GM23338 (cell line): ENCODE measurements at regions not wholly inside any gene's neighbourhood (a gene's known extent, or its start where the extent isn't known, plus 50 kb on each side); places are given as distances from the start of the nearest gene placed in this dataset.

Experiments used
- ATAC-seq: fragments of 200-7000 bp; cut with Tn5 transposase; 3 replicates; pipeline ENCODE4 v1.9.1; 2020
- DNase-seq: peaks from one replicate; pipeline ENCODE4 v3.0.0-alpha.2; 2015; ENCODE audit warnings: low spot score
- H2AFZ ChIP-seq: fragments of 200-600 bp; sonication (generic); 2 replicates; pipeline ENCODE4 v1.8.0; 2016; ENCODE audit warnings: antibody characterized with exemption, mild to moderate bottlenecking, moderate library complexity
- H3F3A ChIP-seq: fragments of 200-600 bp; sonication (generic); replicated peaks from 2 replicates; pipeline ENCODE4 v1.8.0; 2017; ENCODE audit warnings: antibody characterized with exemption, mixed run types, low read depth
- H3K27ac ChIP-seq: fragments of 200-600 bp; sonication (generic); 2 replicates; pipeline ENCODE4 v1.6.1; 2016; ENCODE audit warnings: low read depth
- H3K27me3 ChIP-seq: fragments of 200-600 bp; sonication (generic); 2 replicates; pipeline ENCODE4 v1.8.0; 2016; ENCODE audit warnings: mild to moderate bottlenecking, mixed run types, moderate library complexity; ENCODE audit not compliant: insufficient read depth
- H3K36me3 ChIP-seq: fragments of 200-600 bp; sonication (generic); 2 replicates; pipeline ENCODE4 v1.8.0; 2016; ENCODE audit warnings: mild to moderate bottlenecking; ENCODE audit not compliant: insufficient read depth
- H3K4me1 ChIP-seq: fragments of 200-600 bp; sonication (generic); 2 replicates; pipeline ENCODE4 v1.8.0; 2016; ENCODE audit warnings: mild to moderate bottlenecking, moderate library complexity; ENCODE audit not compliant: insufficient read depth
- H3K4me2 ChIP-seq: fragments of 200-600 bp; sonication (generic); 2 replicates; pipeline ENCODE4 v1.7.1; 2017; ENCODE audit warnings: mixed run types
- H3K4me3 ChIP-seq: fragments of 200-600 bp; sonication (generic); 2 replicates; pipeline ENCODE4 v1.6.1; 2016; ENCODE audit warnings: mixed run types
- H3K79me2 ChIP-seq: fragments of 200-600 bp; sonication (generic); replicated peaks from 2 replicates; pipeline ENCODE4 v1.8.0; 2017; ENCODE audit warnings: mild to moderate bottlenecking; ENCODE audit not compliant: insufficient read depth
- H3K9me2 ChIP-seq: fragments of 200-600 bp; sonication (generic); 2 replicates; pipeline ENCODE4 v1.8.0; 2017; ENCODE audit not compliant: insufficient read depth
- H4K20me1 ChIP-seq: fragments of 200-600 bp; sonication (generic); replicated peaks from 2 replicates; pipeline ENCODE4 v1.8.0; 2017; ENCODE audit warnings: mild to moderate bottlenecking; ENCODE audit not compliant: insufficient read depth
- H3K27ac Mint-ChIP-seq: 2 replicates; pipeline ENCODE4 v1.8.0; 2020; ENCODE audit warnings: inconsistent platforms, mild to moderate bottlenecking, moderate library complexity, mixed read lengths
- H3K27me3 Mint-ChIP-seq: 3 replicates; pipeline ENCODE4 v1.8.0; 2022; ENCODE audit warnings: low read depth, mild to moderate bottlenecking, moderate library complexity, mixed read lengths, inconsistent platforms; ENCODE audit not compliant: insufficient read depth, poor library complexity
- H3K36me3 Mint-ChIP-seq: 3 replicates; pipeline ENCODE4 v1.8.0; 2021; ENCODE audit warnings: low read depth, mild to moderate bottlenecking, inconsistent platforms, moderate library complexity, mixed read lengths
- H3K4me1 Mint-ChIP-seq: 3 replicates; pipeline ENCODE4 v1.8.0; 2020; ENCODE audit warnings: mild to moderate bottlenecking, inconsistent platforms, mixed read lengths
- H3K4me3 Mint-ChIP-seq: 3 replicates; pipeline ENCODE4 v1.8.0; 2021; ENCODE audit warnings: moderate library complexity, mild to moderate bottlenecking, inconsistent platforms, mixed read lengths
- H3K9me3 Mint-ChIP-seq: 3 replicates; pipeline ENCODE4 v1.8.0; 2020; ENCODE audit warnings: moderate library complexity, mild to moderate bottlenecking, inconsistent platforms, mixed read lengths
- CREB1 ChIP-seq: fragments of 250-450 bp; sonication (Bioruptor Pico); IDR thresholded peaks from 2 replicates; pipeline ENCODE4 v1.5.0; 2020; ENCODE audit warnings: low read depth, mild to moderate bottlenecking, moderate library complexity
- EZH2phosphoT487 ChIP-seq: fragments of 200-600 bp; sonication (generic); IDR thresholded peaks from one replicate; pipeline ENCODE4 v1.8.1; 2018; ENCODE audit warnings: antibody characterized with exemption; ENCODE audit not compliant: unreplicated experiment
- JUNB ChIP-seq: IDR thresholded peaks from one replicate; pipeline ENCODE4 v1.6.1; 2016; ENCODE audit warnings: antibody characterized with exemption; ENCODE audit not compliant: unreplicated experiment
- NANOG ChIP-seq: IDR thresholded peaks from 2 replicates; pipeline ENCODE4 v1.6.1; 2016; ENCODE audit warnings: antibody characterized with exemption, borderline replicate concordance
- POLR2AphosphoS5 ChIP-seq: IDR thresholded peaks from 2 replicates; pipeline ENCODE4 v1.6.1; 2016; ENCODE audit warnings: antibody characterized with exemption, low read depth
- STAT1 ChIP-seq: IDR thresholded peaks from one replicate; pipeline ENCODE4 v1.6.1; 2016; ENCODE audit warnings: antibody characterized with exemption; ENCODE audit not compliant: unreplicated experiment
- ZNF114 ChIP-seq: fragments of 250-450 bp; sonication (Bioruptor Pico); IDR thresholded peaks from 2 replicates; pipeline ENCODE4 v1.5.0; 2020; ENCODE audit warnings: mild to moderate bottlenecking, moderate library complexity
- ZNF331 ChIP-seq: fragments of 250-450 bp; sonication (Bioruptor Pico); IDR thresholded peaks from 2 replicates; pipeline ENCODE4 v1.5.0; 2020; ENCODE audit warnings: low read depth, mild to moderate bottlenecking, moderate library complexity
- ZNF462 ChIP-seq: fragments of 250-450 bp; sonication (Bioruptor Pico); IDR thresholded peaks from 2 replicates; pipeline ENCODE4 v1.5.0; 2020; ENCODE audit warnings: mild to moderate bottlenecking, moderate library complexity
- TF ChIP-seq, protein P1 (sequence below), 2 experiments: fragments of 200-600 bp in 1 of 2; sonication (generic) in 1 of 2; conservative IDR thresholded peaks; 2 replicates each; pipeline versions ENCODE4 v1.5.1 to v1.6.1; 2016 to 2017; ENCODE audit warnings: antibody characterized with exemption in 2 of 2, low read depth in 2 of 2, mild to moderate bottlenecking in 2 of 2, moderate library complexity in 1 of 2
- TF ChIP-seq, protein P2 (sequence below): IDR thresholded peaks from one replicate; pipeline ENCODE4 v1.6.1; 2018; ENCODE audit warnings: antibody characterized with exemption; ENCODE audit not compliant: unreplicated experiment

DNA sequence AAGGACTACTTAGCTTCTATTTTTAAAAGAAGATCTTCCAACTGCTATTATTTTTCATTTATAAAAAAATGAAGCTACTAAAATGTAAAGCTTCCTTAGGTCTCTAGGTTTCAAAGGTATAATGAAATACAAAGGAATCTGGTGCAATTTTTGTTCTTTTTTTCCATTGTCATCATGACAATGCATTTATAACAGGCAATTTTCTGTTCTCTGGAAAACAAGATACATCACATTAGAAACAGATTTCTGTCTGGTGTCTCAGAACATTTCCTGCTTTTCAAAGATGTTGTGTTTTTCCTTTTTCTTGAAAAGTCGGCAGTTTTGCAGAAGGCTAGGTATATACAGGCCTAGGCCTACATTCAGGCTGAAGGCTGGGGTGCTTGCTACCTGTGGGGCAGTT, 63.6 kb upstream of the ATP8A1 start:
- H3K4me1 Mint-ChIP-seq, result peaks cover 7% of the 10 kb centered on the region; the same call in 2 of the 3 replicates
- TF ChIP-seq EZH2phosphoT487 (no peak), CREB1 (CRISPR knock-in tag) (no peak)
- Histone ChIP-seq H3K4me3 (no peak overlapping the region), H3K4me2 (no peak overlapping the region), H3K27ac (no peak overlapping the region), H3F3A (no peaks in the 10 kb centered on the region), H3K9me2 (no peaks in the 10 kb centered on the region), H3K79me2 (no peaks in the 10 kb centered on the region), H2AFZ (no peak overlapping the region), H3K36me3 (no peaks in the 10 kb centered on the region), H3K27me3 (no peaks in the 10 kb centered on the region), H3K4me1 (peaks cover 7% of the 10 kb centered on the region; the same call in 1 of the 2 replicates), H4K20me1 (no peaks in the 10 kb centered on the region)
- H3K36me3 Mint-ChIP-seq, result no peaks in the 10 kb centered on the region
- no peak for DNase-seq
- peaks cover 2% of the 10 kb centered on the region; the same call in 1 of the 3 replicates for H3K9me3 Mint-ChIP-seq
- H3K4me3 Mint-ChIP-seq, result no peak overlapping the region
- peak overlapping the region; percentile 48; the same call in 1 of the 2 replicates for H3K27ac Mint-ChIP-seq
- ATAC-seq, result no peak
- no peaks in the 10 kb centered on the region for H3K27me3 Mint-ChIP-seq

GRCh38 chr4:42719257-42719656, 62.4 kb upstream of the ATP8A1 start:
- Histone ChIP-seq H3K27ac (no peak overlapping the region), H2AFZ (no peak overlapping the region), H3K4me1 (peaks cover 7% of the 10 kb centered on the region; the same call in 1 of the 2 replicates), H3K4me2 (no peak overlapping the region), H3F3A (no peaks in the 10 kb centered on the region), H4K20me1 (no peaks in the 10 kb centered on the region), H3K9me2 (no peaks in the 10 kb centered on the region), H3K79me2 (no peaks in the 10 kb centered on the region), H3K36me3 (no peaks in the 10 kb centered on the region), H3K4me3 (no peak overlapping the region), H3K27me3 (no peaks in the 10 kb centered on the region)
- Mint-ChIP-seq H3K9me3 (peaks cover 2% of the 10 kb centered on the region; the same call in 1 of the 3 replicates), H3K27me3 (no peaks in the 10 kb centered on the region), H3K4me3 (no peak overlapping the region), H3K4me1 (peaks cover 7% of the 10 kb centered on the region; the same call in 2 of the 3 replicates), H3K27ac (no peak overlapping the region), H3K36me3 (no peaks in the 10 kb centered on the region)
- ATAC-seq (no peak), DNase-seq (no peak)
- TF ChIP-seq, protein P1, sequence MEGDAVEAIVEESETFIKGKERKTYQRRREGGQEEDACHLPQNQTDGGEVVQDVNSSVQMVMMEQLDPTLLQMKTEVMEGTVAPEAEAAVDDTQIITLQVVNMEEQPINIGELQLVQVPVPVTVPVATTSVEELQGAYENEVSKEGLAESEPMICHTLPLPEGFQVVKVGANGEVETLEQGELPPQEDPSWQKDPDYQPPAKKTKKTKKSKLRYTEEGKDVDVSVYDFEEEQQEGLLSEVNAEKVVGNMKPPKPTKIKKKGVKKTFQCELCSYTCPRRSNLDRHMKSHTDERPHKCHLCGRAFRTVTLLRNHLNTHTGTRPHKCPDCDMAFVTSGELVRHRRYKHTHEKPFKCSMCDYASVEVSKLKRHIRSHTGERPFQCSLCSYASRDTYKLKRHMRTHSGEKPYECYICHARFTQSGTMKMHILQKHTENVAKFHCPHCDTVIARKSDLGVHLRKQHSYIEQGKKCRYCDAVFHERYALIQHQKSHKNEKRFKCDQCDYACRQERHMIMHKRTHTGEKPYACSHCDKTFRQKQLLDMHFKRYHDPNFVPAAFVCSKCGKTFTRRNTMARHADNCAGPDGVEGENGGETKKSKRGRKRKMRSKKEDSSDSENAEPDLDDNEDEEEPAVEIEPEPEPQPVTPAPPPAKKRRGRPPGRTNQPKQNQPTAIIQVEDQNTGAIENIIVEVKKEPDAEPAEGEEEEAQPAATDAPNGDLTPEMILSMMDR (conservative IDR thresholded peaks at IDR 0.05; ENCODE audit: low read depth in 2 of 2), result no peak
- TF ChIP-seq ZNF462 (CRISPR knock-in tag) (no peak), NANOG (no peak), STAT1 (no peak), EZH2phosphoT487 (no peak), ZNF114 (CRISPR knock-in tag) (no peak), CREB1 (CRISPR knock-in tag) (no peak), POLR2AphosphoS5 (no peak), ZNF331 (CRISPR knock-in tag) (no peak), JUNB (no peak)
- TF ChIP-seq, protein P2, sequence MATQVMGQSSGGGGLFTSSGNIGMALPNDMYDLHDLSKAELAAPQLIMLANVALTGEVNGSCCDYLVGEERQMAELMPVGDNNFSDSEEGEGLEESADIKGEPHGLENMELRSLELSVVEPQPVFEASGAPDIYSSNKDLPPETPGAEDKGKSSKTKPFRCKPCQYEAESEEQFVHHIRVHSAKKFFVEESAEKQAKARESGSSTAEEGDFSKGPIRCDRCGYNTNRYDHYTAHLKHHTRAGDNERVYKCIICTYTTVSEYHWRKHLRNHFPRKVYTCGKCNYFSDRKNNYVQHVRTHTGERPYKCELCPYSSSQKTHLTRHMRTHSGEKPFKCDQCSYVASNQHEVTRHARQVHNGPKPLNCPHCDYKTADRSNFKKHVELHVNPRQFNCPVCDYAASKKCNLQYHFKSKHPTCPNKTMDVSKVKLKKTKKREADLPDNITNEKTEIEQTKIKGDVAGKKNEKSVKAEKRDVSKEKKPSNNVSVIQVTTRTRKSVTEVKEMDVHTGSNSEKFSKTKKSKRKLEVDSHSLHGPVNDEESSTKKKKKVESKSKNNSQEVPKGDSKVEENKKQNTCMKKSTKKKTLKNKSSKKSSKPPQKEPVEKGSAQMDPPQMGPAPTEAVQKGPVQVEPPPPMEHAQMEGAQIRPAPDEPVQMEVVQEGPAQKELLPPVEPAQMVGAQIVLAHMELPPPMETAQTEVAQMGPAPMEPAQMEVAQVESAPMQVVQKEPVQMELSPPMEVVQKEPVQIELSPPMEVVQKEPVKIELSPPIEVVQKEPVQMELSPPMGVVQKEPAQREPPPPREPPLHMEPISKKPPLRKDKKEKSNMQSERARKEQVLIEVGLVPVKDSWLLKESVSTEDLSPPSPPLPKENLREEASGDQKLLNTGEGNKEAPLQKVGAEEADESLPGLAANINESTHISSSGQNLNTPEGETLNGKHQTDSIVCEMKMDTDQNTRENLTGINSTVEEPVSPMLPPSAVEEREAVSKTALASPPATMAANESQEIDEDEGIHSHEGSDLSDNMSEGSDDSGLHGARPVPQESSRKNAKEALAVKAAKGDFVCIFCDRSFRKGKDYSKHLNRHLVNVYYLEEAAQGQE, result no peak
